ENCODE measurements at regions not wholly inside any gene's neighbourhood (a gene's known extent, or its start where the extent isn't known, plus 50 kb on each side); places are given as distances from the start of the nearest gene placed in this dataset.
A peak's percentile ranks its signal among the peaks of the same experiment; 100 is the strongest.

GRCh38 chr4:8729408-8730149 lies 137.0 kb downstream of the CPZ start:
- H3K27me3 Mint-ChIP-seq (ENCODE audit: unreplicated experiment): no peaks in the 10 kb centered on the region
- H3K27ac Mint-ChIP-seq (ENCODE audit: unreplicated experiment): no peak overlapping the region
- no peak for DNase-seq (ENCODE audit: low spot score)
- peaks cover 14% of the 10 kb centered on the region for H3K4me1 Mint-ChIP-seq (ENCODE audit: unreplicated experiment)
- H3K36me3 Mint-ChIP-seq (ENCODE audit: low read depth, unreplicated experiment): peaks cover 7% of the 10 kb centered on the region
- no peaks in the 10 kb centered on the region for H3K9me3 Mint-ChIP-seq (ENCODE audit: unreplicated experiment)
- TF ChIP-seq CTCF (IDR thresholded peaks at IDR 0.05; ENCODE audit: unreplicated experiment): no peak
- no peak overlapping the region for H3K4me3 Mint-ChIP-seq (ENCODE audit: unreplicated experiment)

DNA sequence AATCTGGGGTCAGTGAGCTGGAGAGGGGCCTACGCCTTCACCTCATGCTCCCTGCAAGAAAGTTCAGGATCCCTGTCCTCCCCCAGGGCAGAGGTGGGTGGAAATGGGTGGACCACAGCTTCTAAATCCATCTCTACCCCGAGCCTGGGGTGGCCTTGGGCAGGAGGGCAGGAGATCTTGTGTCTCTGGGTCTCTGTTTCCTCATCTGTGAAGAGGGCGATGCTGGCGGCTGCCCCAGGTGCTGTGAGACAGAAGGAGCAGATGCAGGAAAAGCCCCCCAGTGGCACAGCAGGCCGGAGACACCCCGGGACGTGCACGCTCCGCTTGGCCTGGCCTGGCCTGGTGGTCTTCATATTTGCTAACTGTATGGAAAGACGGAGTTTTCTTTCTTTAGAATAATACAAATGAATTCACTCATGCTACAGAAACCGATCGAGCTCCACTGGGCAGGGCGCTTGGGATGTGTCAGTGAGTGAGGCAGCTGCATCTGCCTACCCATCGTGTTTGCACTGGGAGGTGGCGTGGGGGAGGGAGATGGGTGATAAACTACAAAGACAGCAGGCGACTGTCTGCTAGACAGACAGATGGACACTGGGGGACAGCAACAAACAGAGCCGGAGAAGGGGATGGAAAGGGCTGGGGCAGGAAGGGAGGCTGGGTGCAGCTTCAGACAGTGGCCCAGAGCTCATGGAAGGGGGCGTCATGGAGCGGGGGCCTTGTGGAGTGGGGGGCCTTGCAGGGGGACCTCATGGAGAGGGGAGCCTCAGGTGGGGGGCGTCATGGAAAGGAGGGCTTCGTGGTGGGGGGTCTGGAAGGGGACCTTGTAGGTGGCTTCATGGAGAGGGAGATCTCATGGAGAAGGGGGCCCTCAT lies 136.2 kb downstream of the CPZ start:
- no peaks in the 10 kb centered on the region for H3K36me3 Mint-ChIP-seq (ENCODE audit: low read depth, unreplicated experiment)

GRCh38 chr4:8727546-8728510 lies 135.3 kb downstream of the CPZ start:
- Mint-ChIP-seq H3K4me1 (ENCODE audit: unreplicated experiment) (peaks cover 14% of the 10 kb centered on the region), H3K4me3 (ENCODE audit: unreplicated experiment) (no peak overlapping the region), H3K27me3 (ENCODE audit: unreplicated experiment) (no peaks in the 10 kb centered on the region), H3K9me3 (ENCODE audit: unreplicated experiment) (no peaks in the 10 kb centered on the region), H3K27ac (ENCODE audit: unreplicated experiment) (peak overlapping the region; percentile 31), H3K36me3 (ENCODE audit: low read depth, unreplicated experiment) (no peaks in the 10 kb centered on the region)
- no peak for DNase-seq (ENCODE audit: low spot score)
- TF ChIP-seq CTCF (IDR thresholded peaks at IDR 0.05; ENCODE audit: unreplicated experiment): no peak

More for the DNA sequence above, 136.2 kb downstream of the CPZ start:
- no peak for TF ChIP-seq CTCF (IDR thresholded peaks at IDR 0.05; ENCODE audit: unreplicated experiment)
- no peak for DNase-seq (ENCODE audit: low spot score)
- H3K4me1 Mint-ChIP-seq (ENCODE audit: unreplicated experiment): peaks cover 14% of the 10 kb centered on the region
- no peak overlapping the region for H3K4me3 Mint-ChIP-seq (ENCODE audit: unreplicated experiment)
- no peaks in the 10 kb centered on the region for H3K27me3 Mint-ChIP-seq (ENCODE audit: unreplicated experiment)
- H3K27ac Mint-ChIP-seq (ENCODE audit: unreplicated experiment): no peak overlapping the region
- no peaks in the 10 kb centered on the region for H3K9me3 Mint-ChIP-seq (ENCODE audit: unreplicated experiment)

DNA sequence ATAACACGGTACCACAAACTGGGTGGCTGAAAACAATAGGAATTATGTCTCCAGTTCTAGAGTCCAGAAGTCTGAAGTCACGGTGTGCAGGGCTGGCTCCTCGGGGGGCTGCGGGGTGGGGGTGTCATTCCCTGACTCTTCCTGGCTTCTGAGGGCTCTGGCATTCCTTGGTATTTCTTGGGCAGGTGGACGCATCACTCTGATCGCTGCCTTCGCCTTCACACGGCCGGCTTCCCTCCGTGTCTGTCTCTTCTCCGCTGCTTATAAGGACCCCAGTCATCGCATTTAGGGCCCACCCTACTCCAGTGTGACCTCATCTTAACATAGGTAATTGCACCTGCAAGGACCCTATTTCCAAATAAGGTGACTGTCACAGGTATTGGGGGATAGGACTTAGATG lies 134.6 kb downstream of the CPZ start:
- TF ChIP-seq CTCF (IDR thresholded peaks at IDR 0.05; ENCODE audit: unreplicated experiment): no peak
- Mint-ChIP-seq H3K27ac (ENCODE audit: unreplicated experiment) (no peak overlapping the region), H3K36me3 (ENCODE audit: low read depth, unreplicated experiment) (no peaks in the 10 kb centered on the region), H3K27me3 (ENCODE audit: unreplicated experiment) (no peaks in the 10 kb centered on the region), H3K9me3 (ENCODE audit: unreplicated experiment) (no peaks in the 10 kb centered on the region), H3K4me3 (ENCODE audit: unreplicated experiment) (no peak overlapping the region), H3K4me1 (ENCODE audit: unreplicated experiment) (peaks cover 14% of the 10 kb centered on the region)
- DNase-seq (ENCODE audit: low spot score): no peak

Measured in endothelial cell (in vitro differentiated cells).